ENCODE measurements at regions not wholly inside any gene's neighbourhood (a gene's known extent, or its start where the extent isn't known, plus 50 kb on each side); places are given as distances from the start of the nearest gene placed in this dataset.

DNA sequence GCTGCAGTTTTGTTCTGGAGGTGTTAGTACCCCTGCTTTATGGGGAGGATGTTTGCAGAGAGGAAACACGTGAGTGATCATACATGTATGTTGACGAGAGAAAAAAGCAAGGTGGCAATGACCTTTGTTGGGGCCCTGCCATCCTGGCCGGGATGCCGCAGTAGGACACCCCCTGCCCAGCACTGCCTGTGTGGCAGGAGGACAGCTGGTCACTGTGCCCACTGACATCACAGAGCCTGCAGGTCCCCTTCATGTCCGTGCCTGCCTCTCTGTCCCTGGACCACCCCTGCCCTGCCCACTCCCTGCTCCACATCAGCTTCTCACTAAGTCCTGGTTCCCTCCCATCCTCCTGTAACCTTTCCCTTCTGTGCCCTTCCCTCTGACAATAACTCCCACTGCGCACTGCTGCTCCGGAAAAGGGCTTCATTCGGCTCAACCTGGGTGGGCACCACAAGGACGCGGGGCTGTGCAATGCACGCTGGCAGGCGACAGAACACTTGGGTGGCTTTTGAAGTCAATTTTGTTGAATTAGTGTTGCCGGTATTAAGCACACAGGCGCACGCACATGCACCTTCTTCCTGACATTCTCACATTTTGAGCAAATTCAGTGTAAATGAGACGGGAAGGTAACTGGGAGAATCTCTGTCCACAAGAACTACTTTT is 51.5 kb upstream of the TWIST2 start:
- TF ChIP-seq, protein P1, sequence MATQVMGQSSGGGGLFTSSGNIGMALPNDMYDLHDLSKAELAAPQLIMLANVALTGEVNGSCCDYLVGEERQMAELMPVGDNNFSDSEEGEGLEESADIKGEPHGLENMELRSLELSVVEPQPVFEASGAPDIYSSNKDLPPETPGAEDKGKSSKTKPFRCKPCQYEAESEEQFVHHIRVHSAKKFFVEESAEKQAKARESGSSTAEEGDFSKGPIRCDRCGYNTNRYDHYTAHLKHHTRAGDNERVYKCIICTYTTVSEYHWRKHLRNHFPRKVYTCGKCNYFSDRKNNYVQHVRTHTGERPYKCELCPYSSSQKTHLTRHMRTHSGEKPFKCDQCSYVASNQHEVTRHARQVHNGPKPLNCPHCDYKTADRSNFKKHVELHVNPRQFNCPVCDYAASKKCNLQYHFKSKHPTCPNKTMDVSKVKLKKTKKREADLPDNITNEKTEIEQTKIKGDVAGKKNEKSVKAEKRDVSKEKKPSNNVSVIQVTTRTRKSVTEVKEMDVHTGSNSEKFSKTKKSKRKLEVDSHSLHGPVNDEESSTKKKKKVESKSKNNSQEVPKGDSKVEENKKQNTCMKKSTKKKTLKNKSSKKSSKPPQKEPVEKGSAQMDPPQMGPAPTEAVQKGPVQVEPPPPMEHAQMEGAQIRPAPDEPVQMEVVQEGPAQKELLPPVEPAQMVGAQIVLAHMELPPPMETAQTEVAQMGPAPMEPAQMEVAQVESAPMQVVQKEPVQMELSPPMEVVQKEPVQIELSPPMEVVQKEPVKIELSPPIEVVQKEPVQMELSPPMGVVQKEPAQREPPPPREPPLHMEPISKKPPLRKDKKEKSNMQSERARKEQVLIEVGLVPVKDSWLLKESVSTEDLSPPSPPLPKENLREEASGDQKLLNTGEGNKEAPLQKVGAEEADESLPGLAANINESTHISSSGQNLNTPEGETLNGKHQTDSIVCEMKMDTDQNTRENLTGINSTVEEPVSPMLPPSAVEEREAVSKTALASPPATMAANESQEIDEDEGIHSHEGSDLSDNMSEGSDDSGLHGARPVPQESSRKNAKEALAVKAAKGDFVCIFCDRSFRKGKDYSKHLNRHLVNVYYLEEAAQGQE (IDR thresholded peaks at IDR 0.05; ENCODE audit: low read depth, low read length) = no peak
- no peak for TF ChIP-seq GATA2 (CRISPR knock-in tag; IDR thresholded peaks at IDR 0.05)
- no peak for TF ChIP-seq SIN3A (IDR thresholded peaks at IDR 0.05; ENCODE audit: borderline replicate concordance, low read depth, low read length)
- no peak for TF ChIP-seq CTCF (IDR thresholded peaks at IDR 0.05)
- TF ChIP-seq RFX5 (IDR thresholded peaks at IDR 0.05; ENCODE audit: low read length) = no peak
- no peak for TF ChIP-seq NRF1 (IDR thresholded peaks at IDR 0.05; ENCODE audit: low read depth, low read length)
- no peak for TF ChIP-seq JUND (IDR thresholded peaks at IDR 0.05)
- no peak for TF ChIP-seq POLR2AphosphoS5 (IDR thresholded peaks at IDR 0.05; ENCODE audit: low read depth, low read length)
- no peak for TF ChIP-seq SMC3 (IDR thresholded peaks at IDR 0.05; ENCODE audit: low read depth, low read length)
- TF ChIP-seq MEF2A (IDR thresholded peaks at IDR 0.05; ENCODE audit: borderline replicate concordance, low read depth) = no peak

Measured in SK-N-SH (cell line).